ENCODE measurements at regions not wholly inside any gene's neighbourhood (a gene's known extent, or its start where the extent isn't known, plus 50 kb on each side); places are given as distances from the start of the nearest gene placed in this dataset.

GRCh38 chr21:36647279-36648093, 51.4 kb upstream of the SIM2 start (continued):
- peak; percentile 30; the same call in 1 of the 2 replicates for TF ChIP-seq ZNF280D (CRISPR knock-in tag; IDR thresholded peaks at IDR 0.05)
- no peak for TF ChIP-seq KDM5A (IDR thresholded peaks at IDR 0.05; ENCODE audit: borderline replicate concordance, low read length)
- peak; percentile 69 for TF ChIP-seq ARID5B (CRISPR knock-in tag; IDR thresholded peaks at IDR 0.05)
- no peak for TF ChIP-seq POLR2AphosphoS2 (IDR thresholded peaks at IDR 0.05; ENCODE audit: low read depth, low read length)
- TF ChIP-seq ZNF776 (CRISPR knock-in tag; IDR thresholded peaks at IDR 0.05) = no peak
- TF ChIP-seq JUN (CRISPR knock-in tag; IDR thresholded peaks at IDR 0.05) = peak; percentile 72; the same call in 1 of the 2 replicates
- peak; percentile 62; the same call in 1 of the 2 replicates for TF ChIP-seq ZNF607 (CRISPR knock-in tag; IDR thresholded peaks at IDR 0.05; ENCODE audit: borderline replicate concordance)
- TF ChIP-seq ZNF33A (CRISPR knock-in tag; IDR thresholded peaks at IDR 0.05; ENCODE audit: borderline replicate concordance) = no peak
- peak; percentile 22; the same call in 1 of the 2 replicates for TF ChIP-seq ELF3 (CRISPR knock-in tag; IDR thresholded peaks at IDR 0.05)
- TF ChIP-seq PCBP2 (optimal IDR thresholded peaks at IDR 0.05; ENCODE audit: low read depth, low read length, poor library complexity, severe bottlenecking) = no peak
- TF ChIP-seq ZNF362 (CRISPR knock-in tag; IDR thresholded peaks at IDR 0.05; ENCODE audit: borderline replicate concordance) = no peak
- no peak for TF ChIP-seq ZNF781 (CRISPR knock-in tag; IDR thresholded peaks at IDR 0.05; ENCODE audit: borderline replicate concordance, not compliant biosample characterization)
- TF ChIP-seq FOSL2 (CRISPR knock-in tag; IDR thresholded peaks at IDR 0.05) = peak; percentile 96
- no peak for TF ChIP-seq BCL6 (CRISPR knock-in tag; IDR thresholded peaks at IDR 0.05)
- 0 out of 2 replicates have a peak, but pooled peaks have one; percentile 41 for TF ChIP-seq ZGPAT (CRISPR knock-in tag; IDR thresholded peaks at IDR 0.05)
- no peak for TF ChIP-seq ZNF550 (CRISPR knock-in tag; IDR thresholded peaks at IDR 0.05; ENCODE audit: borderline replicate concordance)
- no peak for TF ChIP-seq SMC3 (IDR thresholded peaks at IDR 0.05; ENCODE audit: low read length)
- peak; percentile 68 for TF ChIP-seq MAX (IDR thresholded peaks at IDR 0.05)
- TF ChIP-seq MLLT10 (CRISPR knock-in tag; IDR thresholded peaks at IDR 0.05) = no peak
- TF ChIP-seq MED1 (CRISPR knock-in tag; IDR thresholded peaks at IDR 0.05) = peak; percentile 25; the same call in 1 of the 2 replicates

Data from HepG2 (cell line).